Urothelium cell line (cell line): ENCODE measurements at regions not wholly inside any gene's neighbourhood (a gene's known extent, or its start where the extent isn't known, plus 50 kb on each side); places are given as distances from the start of the nearest gene placed in this dataset.
"Not testable (repeated sequence)": the region's sequence is repeated elsewhere in the genome, so short reads cannot be mapped to it uniquely, and the experiment has no call there.

ENCODE experiments used
- DNase-seq: peaks from one replicate; pipeline ENCODE4 v3.0.0; 2011; ENCODE audit warnings: low spot score, mixed read lengths
- FAIRE-seq: peaks from 2 replicates; lab custom pipeline; 2011; peaks lifted over from hg19 to GRCh38; lab: Jason Lieb, UNC

DNA sequence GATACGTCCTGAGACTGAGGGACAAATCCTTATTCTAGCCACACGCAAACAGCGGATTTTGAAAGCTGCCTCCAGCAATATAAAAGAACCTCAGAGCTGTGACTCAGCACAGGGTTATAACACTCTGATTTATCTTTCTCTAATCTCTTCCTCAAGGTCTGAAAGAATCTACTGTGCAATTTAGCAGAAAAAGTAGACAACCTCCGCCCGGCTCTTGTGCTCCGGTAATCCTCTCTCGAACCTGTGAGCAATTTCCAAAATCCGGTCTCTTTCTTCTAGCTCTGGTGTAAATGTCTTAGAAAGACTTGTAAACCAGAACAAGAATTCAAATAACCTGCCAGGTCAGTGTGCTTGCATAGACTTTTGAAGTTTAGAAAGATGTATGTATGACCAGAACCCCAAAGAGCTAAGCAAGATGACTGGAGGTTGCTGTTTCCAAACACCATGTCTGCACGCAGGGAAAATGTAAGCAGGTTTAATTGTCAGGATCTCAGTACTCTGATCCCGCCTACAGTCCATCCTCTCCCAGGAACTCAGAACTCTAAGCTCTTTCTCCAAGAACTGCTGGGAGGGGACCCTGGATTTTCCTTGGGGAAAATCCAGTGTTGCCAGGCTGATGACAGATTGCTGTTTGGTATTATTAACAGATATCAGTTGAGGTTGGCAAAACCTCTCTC lies 338.1 kb downstream of the RFC3 start:
- peak; percentile 4 for DNase-seq
- FAIRE-seq = no peak

DNA sequence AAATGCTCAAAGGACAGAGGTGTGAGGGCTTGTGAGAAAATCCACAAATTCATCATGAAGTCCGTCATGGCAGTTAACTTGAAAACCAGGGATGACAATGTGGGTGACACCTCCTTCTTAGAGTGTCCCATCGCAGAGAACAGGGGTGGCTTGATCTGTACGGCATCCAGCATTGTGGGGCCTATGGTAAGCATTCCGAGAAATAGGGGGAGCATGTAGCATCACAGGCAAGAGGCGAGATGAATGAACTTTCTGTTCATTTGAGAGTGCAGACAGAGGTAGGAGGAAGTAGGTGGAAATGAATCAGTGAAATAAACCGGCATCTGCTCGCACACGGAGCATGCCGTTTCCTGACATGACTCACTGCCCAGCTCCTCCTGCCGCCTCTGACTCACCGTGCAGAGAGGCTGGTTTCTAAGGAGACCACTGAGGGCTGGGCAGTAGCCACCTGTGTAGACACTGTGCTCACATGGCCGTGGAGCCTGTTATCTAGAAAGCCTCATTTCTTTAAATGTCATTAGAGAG lies 339.0 kb downstream of the RFC3 start:
- FAIRE-seq (no peak), DNase-seq (peak; percentile 84)

DNA sequence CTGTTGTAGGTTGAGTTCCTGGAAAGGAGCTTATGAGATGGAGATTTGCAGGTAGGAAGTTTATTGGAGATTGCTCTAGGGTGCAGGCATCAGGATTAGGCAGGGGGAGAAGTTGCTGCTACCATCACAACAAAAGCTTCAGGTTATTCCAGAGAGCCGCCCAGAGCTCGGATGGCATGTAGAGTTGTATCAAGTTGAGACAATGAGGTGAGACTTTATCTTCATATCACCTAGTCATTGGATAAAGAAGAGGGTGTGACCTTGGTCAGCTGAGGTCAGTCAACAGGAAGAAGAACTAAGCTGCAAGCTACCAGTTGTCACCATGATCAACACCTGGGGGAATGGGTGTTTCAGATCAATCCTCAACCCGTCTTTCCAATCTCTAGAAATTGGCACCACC lies 342.0 kb downstream of the RFC3 start:
- no peak for DNase-seq
- no peak for FAIRE-seq

DNA sequence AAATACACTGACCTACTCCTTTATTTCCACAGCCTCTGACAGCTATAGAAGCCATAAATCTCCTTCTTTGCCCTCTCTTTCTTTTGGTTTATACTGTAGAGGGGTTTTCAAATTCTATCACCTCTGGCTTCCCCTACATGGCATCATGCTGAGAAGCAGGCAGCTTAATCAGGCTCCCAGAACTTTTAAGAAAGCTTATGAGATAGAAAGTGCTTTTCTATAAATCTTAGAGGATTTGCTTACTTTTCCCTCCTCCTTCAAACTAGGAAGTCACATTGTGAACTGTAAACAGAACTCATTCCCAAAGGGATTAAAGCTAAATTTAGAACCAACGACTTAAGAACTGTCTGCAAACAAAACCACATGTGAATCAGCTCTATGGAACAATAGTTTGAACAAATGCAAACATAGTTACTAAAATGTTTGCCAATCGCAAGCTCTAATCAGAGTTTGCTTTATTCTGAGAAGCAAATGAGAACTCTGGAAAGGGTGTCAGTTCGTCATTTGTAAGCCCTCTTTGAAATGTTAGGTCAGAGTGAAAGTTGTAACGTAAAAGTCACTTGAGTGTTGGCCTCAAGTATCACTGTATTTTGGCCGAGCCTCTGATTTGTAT lies 344.1 kb downstream of the RFC3 start:
- FAIRE-seq = no peak

DNA sequence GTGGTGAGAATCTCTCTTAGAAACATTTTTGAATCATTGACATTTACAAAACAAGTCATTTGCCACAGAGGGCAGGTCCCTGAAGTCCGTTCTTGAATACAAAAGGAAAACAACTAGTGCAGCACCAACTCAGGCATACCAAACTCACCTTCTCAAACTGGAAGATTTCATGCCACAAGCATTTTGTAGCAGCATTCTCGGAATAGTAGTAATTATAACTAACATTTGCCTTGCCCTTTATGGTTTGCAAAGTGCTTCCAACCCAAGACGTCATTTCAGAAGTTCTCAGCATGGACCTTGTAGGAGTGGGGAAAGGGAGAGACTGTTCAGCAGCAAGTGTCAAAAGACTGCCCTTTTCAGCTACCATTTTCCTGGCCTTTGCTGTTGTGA lies 344.6 kb downstream of the RFC3 start:
- no peak for DNase-seq
- FAIRE-seq = no peak

More for the DNA sequence above, 344.1 kb downstream of the RFC3 start:
- DNase-seq = peak; percentile 6

DNA sequence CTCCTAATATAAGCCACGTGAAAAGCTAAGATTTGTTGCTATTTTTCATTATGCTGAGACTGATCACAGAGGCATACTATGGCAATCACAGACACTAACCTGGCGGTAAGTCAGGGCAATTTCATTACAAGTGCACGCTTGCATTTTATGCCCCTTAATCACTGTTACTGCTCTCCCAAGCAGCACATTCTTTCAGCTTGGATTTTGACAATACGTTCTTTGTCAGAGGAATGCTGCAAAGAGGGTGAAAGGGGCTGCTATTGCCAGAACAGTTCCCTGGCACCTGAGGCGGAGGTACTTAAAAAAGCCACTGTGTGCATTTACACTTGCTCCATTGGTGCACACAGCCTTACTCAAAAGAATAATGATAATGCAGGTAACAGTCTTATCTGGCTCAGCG lies 346.6 kb downstream of the RFC3 start:
- FAIRE-seq (peak; percentile 65), DNase-seq (peak; percentile 55)

- FAIRE-seq = no peak
- no peak for DNase-seq
These were observed 347.2 kb downstream of the RFC3 start for GRCh38 chr13:34165158-34165557.

DNA sequence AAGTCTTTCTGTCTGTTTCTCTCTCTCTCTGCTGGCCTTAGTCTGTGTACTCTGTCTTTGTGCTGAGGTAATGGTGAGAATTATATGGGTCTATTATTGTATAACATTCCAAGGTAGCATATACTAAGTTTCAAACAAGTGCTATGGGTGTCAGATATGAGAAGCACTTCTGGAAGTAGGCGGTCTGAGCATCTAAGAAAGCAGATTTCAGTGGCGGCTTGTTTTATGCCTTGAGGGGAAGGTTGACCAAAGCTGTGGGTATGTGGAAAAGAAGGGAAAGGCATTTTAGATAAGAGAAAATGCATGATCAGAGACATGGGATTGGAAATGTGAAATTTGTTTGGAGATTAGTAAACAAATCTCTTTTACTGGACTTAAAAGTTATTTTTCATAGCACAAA lies 348.5 kb downstream of the RFC3 start:
- FAIRE-seq = no peak
- DNase-seq = no peak

- FAIRE-seq = no peak
- no peak for DNase-seq
These were observed 349.4 kb downstream of the RFC3 start for GRCh38 chr13:34167347-34167746.

DNA sequence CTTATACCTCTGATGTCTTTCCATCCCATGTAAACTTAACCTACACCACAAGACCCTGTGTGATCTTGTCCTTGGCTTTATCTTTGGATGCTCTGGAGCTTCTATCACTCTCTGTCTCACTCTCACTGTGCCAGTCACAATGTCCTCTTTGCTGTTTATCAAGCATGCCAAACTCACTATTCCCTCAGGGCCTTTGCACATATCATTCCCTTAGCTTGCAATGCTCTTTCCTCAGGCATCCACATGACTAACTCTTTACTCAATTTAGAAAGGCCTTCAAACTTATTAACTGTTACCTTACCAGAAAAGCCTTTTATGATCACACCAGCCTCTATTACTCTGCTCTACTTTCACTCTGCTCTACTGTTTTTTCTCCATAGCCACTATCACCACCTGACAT lies 354.1 kb downstream of the RFC3 start:
- DNase-seq = no peak
- no peak for FAIRE-seq

GRCh38 chr13:34174671-34175145 lies 356.8 kb downstream of the RFC3 start:
- FAIRE-seq (no peak), DNase-seq (no peak)

GRCh38 chr13:34175551-34175950 lies 357.6 kb downstream of the RFC3 start:
- DNase-seq (no peak), FAIRE-seq (no peak)

GRCh38 chr13:34176633-34177032 lies 358.7 kb downstream of the RFC3 start:
- no peak for FAIRE-seq
- no peak for DNase-seq

DNA sequence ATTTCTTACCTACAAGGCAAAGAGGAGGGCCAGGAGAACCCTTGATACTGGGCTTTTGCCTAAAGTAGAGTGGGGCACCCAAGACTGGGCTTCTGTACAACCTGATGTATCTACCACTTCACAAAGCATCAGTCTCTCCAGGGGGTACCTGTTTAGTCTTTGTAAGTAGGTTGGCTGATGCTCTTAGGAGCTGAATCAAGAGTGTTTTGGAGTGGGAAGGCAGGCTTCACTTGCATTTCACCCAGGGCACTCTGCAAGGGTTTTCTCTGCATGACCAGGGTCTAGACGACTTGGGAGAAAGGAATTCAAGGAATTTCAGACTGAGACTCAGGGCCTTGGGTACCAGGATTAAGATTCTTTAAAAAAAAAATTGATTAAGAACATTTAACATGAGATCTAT lies 361.5 kb downstream of the RFC3 start:
- no peak for FAIRE-seq

GRCh38 chr13:34179927-34180326 lies 362.0 kb downstream of the RFC3 start:
- no peak for FAIRE-seq

More for the DNA sequence above, 361.5 kb downstream of the RFC3 start:
- no peak for DNase-seq

GRCh38 chr13:34181256-34181655 lies 363.3 kb downstream of the RFC3 start:
- FAIRE-seq, DNase-seq: not testable (repeated sequence)

More at GRCh38 chr13:34179927-34180326, 362.0 kb downstream of the RFC3 start:
- DNase-seq = no peak

DNA sequence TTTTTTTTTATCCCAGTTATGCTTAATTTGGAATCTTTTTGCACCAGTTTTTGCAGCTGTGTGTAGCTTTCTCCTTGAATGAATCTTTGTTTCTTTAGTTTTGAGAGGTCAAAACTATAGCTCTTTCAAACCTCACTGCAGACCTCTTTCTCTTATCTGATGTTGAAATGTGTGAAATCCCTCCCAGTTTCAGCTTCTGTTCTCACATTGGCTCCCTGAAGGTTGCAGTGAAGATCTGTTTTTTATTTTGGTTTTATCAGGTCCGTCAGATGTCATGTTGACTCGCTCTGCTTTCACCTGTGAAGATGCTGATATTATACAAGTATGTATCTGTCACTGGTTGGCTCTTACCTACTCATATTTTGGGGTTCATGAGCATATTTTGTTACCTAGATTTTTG lies 372.0 kb downstream of the RFC3 start:
- DNase-seq (no peak), FAIRE-seq (no peak)

- FAIRE-seq (no peak), DNase-seq (no peak)
These were observed 383.3 kb downstream of the RFC3 start for GRCh38 chr13:34201050-34201913.

DNA sequence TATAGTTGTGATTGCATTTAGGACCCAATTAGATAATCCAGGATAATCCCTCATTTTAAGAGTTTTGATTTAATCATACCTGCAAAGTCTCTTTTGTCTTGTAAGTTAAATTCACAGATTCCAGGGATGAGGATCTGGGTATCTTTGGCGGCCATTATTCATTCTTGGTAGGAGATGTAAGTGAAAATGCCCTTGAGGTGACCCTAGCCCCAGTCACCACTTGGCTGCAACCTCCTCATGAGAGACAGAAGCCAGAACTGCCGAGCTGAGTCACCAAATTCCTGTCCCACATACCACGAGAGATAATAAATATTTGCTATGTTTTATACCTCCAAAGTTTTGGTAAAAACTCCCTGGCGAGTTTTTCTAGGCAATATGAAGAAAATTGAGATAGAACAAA lies 389.4 kb downstream of the RFC3 start:
- DNase-seq (peak; percentile 64), FAIRE-seq (no peak)

DNA sequence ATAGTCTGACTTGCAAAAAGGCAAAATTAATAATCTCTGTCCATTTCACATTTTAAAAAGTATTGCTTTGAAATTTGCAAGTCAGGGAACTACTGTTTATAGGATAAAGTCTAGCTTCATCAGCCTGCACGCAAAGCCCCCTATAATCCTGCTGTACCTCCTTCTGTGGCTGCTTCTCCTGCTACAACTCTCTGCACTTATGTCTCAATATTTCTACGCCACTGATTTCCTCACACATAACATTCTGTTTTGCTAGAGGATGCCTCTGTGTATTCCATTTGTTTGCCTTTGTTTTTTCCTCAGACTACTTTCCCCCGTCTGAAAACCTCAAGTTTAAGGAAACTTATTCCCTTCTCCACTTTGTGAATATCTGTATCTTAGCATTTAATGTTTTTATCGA lies 389.9 kb downstream of the RFC3 start:
- FAIRE-seq (no peak), DNase-seq (no peak)

DNA sequence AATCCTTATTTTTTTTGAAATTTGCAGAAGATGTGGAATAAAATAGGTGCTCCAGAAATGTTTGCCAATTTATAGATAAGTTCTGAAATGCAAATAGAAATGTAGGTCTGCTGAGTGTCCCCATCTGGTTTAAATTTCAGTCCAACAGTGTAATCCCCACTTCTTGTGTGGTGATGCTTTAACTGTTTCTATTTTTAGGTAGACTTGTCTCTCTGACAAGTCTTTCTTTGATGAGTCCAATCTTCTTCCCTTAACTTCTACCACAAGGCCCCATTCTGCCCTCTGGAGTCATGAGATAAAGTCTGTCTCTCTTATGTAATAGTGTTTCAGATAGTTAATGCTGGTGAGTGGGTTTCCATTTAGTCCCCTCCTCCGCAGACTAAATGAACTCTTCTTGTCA lies 390.4 kb downstream of the RFC3 start:
- DNase-seq = no peak
- no peak for FAIRE-seq
